NT2/D1 (cell line): ENCODE measurements at regions not wholly inside any gene's neighbourhood (a gene's known extent, or its start where the extent isn't known, plus 50 kb on each side); places are given as distances from the start of the nearest gene placed in this dataset.

ENCODE experiments used
- SUZ12 ChIP-seq: IDR thresholded peaks from 2 replicates; pipeline ENCODE4 v1.6.1; 2011; ENCODE audit not compliant: insufficient read length, insufficient read depth; ENCODE audit errors: extremely low read depth
- YY1 ChIP-seq: IDR thresholded peaks from 2 replicates; pipeline ENCODE4 v1.6.1; 2011; ENCODE audit not compliant: insufficient read length, insufficient read depth

GRCh38 chr22:47816121-47816862 is 1053.8 kb downstream of the TBC1D22A start:
- TF ChIP-seq YY1 (no peak), SUZ12 (no peak)
